HG03342 (cell line): ENCODE measurements at regions not wholly inside any gene's neighbourhood (a gene's known extent, or its start where the extent isn't known, plus 50 kb on each side); places are given as distances from the start of the nearest gene placed in this dataset.

ENCODE experiments used
- ATAC-seq: cut with Tn5 transposase; IDR thresholded peaks from one replicate; pipeline ENCODE4 v1.9.1; 2021; ENCODE audit warnings: mild to moderate bottlenecking, moderate library complexity; ENCODE audit not compliant: unreplicated experiment

- ATAC-seq = no peak
Measured at GRCh38 chr5:108650997-108651396, 96.7 kb upstream of the FER start.

DNA sequence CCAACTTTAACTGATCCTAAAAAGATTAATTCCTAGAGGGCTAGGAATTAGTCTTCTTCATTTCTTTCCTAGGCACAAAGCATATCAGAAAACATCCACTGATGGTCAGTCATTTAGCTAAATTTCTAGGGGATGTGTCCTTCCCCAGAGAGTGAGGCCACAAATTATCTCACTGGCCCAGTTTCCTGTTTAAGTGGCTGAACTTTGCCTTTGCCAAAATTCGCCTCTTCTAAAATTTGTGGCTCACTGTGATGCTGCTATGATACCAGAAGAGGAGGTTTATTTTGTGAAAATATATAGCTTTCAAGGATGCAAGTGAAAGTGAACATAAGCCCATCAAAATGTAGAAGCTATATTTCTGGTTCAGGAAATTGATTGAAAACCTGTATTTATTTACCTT is 98.1 kb upstream of the FER start:
- ATAC-seq = no peak

DNA sequence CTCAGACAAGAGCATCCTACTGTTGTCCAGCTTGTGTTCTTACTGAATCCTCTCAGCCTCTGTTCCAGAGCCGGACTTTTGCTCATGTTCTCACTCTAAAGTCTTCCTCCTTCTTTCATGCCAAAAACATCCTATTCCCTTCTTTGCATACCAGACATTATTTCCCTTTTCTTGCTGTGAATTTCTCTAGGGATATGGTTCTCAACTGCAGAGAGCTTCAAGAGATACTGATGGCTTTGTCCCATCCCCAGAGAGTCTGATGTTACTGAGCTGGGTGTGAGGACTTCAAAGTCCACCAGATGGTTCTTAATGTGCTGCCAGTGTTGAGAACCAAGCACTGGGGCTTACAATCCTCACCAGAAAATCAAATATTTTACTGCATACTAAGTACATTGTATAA is 98.6 kb upstream of the FER start:
- ATAC-seq = no peak

DNA sequence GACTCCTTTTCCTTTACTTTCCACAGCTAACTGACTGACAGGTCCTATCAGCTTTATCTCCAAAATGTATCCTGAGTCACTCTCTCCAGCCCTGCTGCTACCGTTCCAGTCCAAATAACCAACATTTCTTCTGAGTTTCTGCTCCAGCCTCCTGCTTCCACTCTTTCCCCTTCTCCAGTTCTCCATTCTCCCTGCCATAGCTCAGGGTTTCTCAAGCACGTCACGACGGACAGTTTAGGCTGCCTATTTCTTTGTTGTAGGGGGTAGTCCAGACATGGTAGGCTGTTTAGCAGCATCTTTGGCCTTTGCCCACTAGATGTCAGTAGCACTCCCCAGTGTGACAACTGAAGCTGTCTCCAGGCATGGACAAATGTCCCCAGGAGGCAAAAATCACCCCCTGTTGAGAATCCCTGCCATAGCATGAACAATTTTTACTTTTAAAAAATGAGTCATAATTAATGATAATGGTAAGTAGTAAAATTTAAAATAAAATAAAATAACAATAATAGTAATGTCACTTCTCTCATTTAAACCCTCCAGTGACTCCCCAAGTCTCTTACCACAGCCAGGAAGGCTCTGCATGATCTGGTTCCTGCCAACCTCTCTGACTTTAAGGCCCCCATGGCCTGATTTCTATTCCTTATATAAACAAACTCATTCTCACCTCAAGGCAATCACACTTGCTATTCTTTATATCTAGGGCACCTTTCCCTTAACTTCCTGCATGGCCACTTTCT is 105.4 kb upstream of the FER start:
- peak; percentile 99 for ATAC-seq

DNA sequence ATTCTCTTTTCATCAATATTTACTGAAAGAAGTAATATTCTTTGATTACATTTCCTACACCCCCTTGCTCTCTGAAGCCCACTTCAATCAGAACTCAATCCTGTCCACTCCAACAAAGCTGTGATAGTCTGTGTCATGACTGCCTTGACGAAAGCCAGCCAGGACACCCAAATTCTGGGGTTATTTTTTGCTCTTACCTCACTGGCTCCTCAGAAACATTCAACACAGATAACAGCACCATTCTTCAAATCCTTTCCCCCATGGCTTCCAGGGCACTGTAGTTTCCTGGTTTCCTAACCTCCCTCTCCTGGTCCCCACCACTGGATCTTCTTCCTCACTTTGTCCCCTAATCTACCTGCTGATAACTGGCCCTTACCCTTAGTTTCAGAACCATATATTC is 106.1 kb upstream of the FER start:
- ATAC-seq = no peak

DNA sequence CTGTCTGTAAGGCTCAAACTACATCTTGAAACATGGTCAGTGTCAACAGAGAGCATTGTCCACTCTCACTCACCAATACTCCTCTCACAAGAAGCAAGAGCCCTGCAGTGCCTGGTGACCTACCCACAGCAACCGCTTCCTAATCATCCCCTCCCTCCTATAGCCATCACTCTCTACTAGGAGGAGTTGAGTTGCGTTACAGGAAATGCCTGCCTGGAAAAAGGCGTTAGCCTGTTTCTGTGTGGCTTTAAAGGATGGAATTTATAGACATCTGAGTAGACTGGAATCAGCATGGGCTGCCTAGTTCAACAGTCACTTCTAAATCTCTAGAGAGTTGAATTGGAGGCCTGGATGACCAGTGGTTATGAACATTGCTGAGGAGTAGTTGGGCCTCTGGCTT is 108.3 kb upstream of the FER start:
- ATAC-seq = no peak

DNA sequence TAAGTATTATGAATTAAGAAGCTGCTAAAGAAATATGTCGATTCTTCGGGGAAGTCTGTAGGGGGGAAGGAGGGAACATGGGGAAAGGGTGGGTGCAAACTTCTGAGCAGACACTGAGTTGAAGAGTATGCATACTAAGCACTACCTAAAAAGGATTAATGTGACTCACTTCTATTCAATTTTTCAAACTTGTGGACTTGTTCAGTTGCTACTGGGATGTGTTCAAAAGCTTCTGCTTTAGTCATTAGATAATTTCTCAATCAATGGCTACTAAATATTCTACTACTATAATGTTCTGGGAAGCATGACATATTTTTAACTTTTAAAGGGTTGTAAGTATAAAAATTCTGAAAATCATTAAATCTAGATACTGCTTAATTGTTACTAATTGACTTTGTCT is 109.7 kb upstream of the FER start:
- ATAC-seq = no peak

DNA sequence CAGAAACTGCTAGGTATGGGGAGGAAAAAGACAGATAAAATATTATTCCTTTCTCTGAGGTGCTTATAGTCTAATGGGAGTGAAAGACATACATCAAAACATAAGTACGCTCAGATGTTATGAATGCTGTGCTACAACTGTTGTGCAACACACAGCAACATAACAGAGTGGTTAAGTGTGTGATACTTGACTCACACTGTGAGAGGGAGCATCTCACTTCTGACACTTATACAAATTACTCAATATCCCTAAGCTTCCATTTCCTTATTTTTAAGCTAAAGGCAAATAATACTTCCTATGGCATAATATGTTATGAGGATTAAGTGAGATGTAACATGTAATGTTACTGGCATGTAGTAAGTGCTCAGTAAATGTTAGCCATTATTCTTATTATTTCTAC is 110.6 kb upstream of the FER start:
- ATAC-seq = no peak

DNA sequence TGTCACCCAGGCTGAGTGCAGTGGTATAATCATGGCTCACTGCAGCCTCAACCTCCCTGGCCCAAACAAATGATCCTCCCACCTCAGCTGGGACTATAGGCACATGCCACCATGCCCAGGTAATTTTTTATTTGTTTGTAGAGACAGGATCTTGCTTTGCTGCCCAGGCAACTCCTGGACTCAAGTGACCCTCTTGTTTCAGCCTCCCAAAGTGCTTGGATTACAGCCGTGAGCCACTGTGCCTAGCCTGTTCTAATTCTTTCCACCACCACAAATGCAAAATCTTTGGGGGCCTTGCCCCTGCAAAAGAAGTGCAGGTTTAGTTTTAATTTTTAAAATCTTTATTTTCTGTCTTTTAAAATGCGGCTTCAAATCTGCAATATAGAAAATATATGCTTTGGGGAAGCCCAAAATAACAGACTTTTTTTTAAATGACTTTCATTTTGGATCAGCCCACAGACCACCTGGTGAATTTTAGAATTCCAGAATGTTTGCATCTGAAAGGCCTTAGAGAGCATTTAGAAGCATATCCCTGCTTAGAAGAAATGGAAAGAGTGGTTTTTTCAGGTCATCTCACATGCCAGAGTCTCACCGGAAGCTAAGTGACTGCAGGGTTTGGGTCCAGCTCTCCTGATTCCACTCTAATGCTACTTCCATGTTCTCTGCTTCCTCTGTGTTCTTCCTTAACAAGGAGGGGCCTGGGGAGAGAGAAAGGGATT is 111.4 kb upstream of the FER start:
- ATAC-seq = no peak

DNA sequence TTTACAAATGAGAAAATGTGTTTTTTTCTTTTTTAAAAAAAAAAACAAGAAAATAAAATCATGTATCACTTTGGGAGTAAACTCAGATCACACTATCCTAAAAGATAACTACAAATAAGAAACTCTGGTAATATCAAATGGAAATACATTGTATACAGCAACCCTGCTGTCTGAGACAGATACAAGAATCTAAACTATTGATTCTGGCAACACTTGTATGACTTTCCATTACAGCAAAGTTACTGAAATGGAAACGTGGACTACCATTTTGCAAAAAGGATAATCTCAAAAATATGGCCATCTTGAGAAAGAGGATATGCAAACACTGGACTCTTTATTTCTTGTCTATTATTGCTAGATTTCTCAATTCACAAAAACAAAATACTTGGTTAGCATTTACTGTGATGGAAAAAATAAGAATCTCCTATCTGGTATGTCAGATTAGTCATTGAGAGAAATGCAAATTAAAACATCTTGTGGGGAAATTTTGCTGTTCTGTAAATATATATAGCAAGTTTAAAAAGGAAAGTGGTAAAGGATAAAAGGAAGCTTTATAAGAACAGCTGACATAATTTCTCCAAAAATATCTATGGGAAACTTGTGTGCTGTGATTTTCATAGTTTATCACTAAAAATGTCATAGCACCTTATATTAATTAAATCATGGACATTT is 112.9 kb upstream of the FER start:
- ATAC-seq = peak; percentile 78

DNA sequence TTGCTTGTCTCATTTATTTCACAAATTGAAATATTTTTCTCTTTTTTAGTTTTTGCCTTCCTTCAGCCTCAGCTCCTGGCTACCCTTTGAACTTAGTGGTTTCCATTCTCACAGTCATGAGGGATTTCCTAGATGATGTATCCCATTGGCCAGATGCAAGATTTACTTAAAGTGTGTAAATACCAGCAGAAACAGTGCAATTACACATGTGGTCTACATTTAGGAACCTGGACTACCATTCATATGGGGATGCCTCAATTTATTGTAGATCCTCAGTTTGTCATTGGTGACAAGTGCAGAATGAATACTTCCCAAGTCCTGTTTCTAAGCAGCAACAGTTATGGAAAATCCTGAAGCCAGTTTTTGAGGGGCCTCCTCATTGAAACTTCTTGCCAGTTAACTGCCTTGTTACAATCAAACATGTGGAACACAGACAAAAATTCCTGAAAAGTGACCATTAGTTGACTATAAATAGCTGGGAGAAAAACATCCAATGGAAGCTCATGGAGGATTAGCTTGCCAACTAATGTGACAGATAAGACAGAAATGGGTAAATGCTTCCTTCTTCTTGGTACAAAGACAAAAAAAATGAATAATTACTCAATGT is 113.6 kb upstream of the FER start:
- no peak for ATAC-seq

GRCh38 chr5:108629779-108630528 is 117.7 kb upstream of the FER start:
- ATAC-seq = no peak

DNA sequence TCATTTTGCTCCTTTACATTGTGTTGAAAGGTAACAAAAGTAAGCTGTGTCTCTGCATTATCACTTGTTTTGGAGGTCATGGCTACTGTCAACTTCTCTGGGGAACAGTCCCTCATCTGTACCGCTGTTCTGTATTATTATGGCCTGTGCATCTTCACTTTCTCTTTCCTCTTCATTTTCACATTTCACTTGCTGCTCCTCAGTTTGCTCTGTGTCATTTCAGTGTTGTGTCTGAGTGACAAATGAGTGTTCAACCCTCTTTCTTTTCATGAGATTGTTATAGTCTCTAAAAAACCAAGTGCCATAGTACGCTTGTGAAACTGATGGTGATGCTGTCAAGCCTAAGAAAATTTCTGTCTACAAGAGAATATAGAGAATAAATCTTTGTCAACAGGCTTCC is 122.0 kb upstream of the FER start:
- ATAC-seq = no peak

- no peak for ATAC-seq
Measured at GRCh38 chr5:108623826-108624225, 123.9 kb upstream of the FER start.

- no peak for ATAC-seq
Measured at GRCh38 chr5:108620516-108620915, 127.2 kb upstream of the FER start.

DNA sequence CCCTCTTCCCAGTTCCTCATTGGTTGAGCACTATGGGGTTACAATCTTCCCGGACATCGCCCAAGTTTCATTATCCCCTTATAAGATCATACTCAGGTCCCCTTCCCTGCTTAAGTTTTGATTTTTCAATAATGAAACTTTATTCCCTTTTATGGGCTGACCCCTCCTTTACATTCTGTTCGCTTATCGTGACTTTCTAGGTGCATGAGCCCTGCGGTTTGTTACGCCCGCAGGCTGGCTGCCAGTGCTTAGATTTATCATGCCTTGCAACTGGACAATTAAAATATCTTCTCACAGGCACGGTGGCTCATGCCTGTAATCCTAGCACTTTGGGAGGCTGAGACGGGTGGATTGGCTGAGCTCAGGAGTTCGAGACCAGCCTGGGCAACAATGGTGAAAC is 127.9 kb upstream of the FER start:
- no peak for ATAC-seq

- no peak for ATAC-seq
Measured at GRCh38 chr5:108617467-108618435, 129.9 kb upstream of the FER start.

GRCh38 chr5:108615216-108615615 is 132.5 kb upstream of the FER start:
- no peak for ATAC-seq

- ATAC-seq = no peak
Measured at GRCh38 chr5:108607421-108607820, 140.3 kb upstream of the FER start.

DNA sequence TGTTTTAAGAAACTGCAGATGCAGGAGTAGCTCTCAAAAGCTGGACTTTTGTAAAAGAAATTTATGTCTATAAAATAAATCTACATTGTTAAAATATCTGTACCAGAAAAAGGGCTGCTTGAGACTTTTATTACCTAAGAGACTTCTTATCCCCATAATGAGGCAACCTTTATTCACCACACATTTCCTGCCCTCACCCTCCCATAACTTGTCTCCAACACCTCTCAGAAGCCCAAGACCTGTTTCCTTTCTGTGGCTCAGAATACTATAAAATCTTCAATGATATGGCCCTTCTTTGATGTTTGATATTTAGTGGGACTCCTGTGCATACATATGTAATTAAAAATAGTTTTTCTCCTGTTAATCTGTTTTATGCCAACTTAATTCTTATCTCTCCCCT is 141.5 kb upstream of the FER start:
- ATAC-seq = no peak
